Endothelial cell of umbilical vein (primary cell): ENCODE measurements at regions not wholly inside any gene's neighbourhood (a gene's known extent, or its start where the extent isn't known, plus 50 kb on each side); places are given as distances from the start of the nearest gene placed in this dataset.

ENCODE experiments used
- BruUV-seq: library from RNA; stranded (reverse); fragments of 400-500 nt; replicated peaks from 2 replicates; lab custom pipeline; 2021; lab: Mats Ljungman, UMichigan
- CTCF ChIA-PET: fragments of 300-600, 350-600 bp; sonication (Branson Sonifier 250); formaldehyde crosslinking; loops from one replicate; lab custom pipeline; 2021; ENCODE audit warnings: antibody characterized with exemption, inconsistent platforms; lab: Charles Lee
- POLR2A ChIA-PET: fragments of 300-600, 350-600 bp; sonication (Branson Sonifier 250); formaldehyde crosslinking; loops from one replicate; lab custom pipeline; 2021; ENCODE audit warnings: antibody characterized with exemption, inconsistent platforms; lab: Charles Lee
- DNase-seq: peaks from one replicate; pipeline ENCODE4 v3.0.0-alpha.2; 2011; ENCODE audit warnings: low read depth, low spot score
- FAIRE-seq: peaks from 2 replicates; lab custom pipeline; 2011; peaks lifted over from hg19 to GRCh38; lab: Jason Lieb, UNC
- H2AFZ ChIP-seq: 2 replicates; pipeline ENCODE4 v1.6.0; 2012; ENCODE audit warnings: low read depth, low read length, control low read depth, inconsistent platforms
- H3K27ac ChIP-seq: 2 replicates; pipeline ENCODE4 v1.5.1; 2011; ENCODE audit warnings: low read depth, mild to moderate bottlenecking, control low read depth, low read length, moderate library complexity; ENCODE audit not compliant: insufficient read depth
- H3K27me3 ChIP-seq, 2 experiments: 2 replicates each; pipeline versions ENCODE4 v1.6.0 to v1.6.1; 2011; ENCODE audit warnings: low read length in 2 of 2, mixed read lengths in 1 of 2; ENCODE audit not compliant: control insufficient read depth in 2 of 2, insufficient read depth in 2 of 2
- H3K36me3 ChIP-seq, 2 experiments: 2 replicates in 1 of 2; 3 replicates in 1 of 2; pipeline ENCODE4 v1.5.1; 2011; ENCODE audit warnings: low read length in 2 of 2, mild to moderate bottlenecking in 1 of 2, moderate library complexity in 1 of 2; ENCODE audit not compliant: control insufficient read depth in 2 of 2, insufficient read depth in 2 of 2; ENCODE audit errors: extremely low read depth in 1 of 2
- H3K4me1 ChIP-seq: 3 replicates; pipeline ENCODE4 v1.5.1; 2011; ENCODE audit warnings: mild to moderate bottlenecking, low read length; ENCODE audit not compliant: control insufficient read depth, insufficient read depth; ENCODE audit errors: extremely low read depth
- H3K4me2 ChIP-seq: 2 replicates; pipeline ENCODE4 v1.6.1; 2011; ENCODE audit warnings: low read length, control low read depth, mixed read lengths; ENCODE audit not compliant: insufficient read depth
- H3K4me3 ChIP-seq, 3 experiments: fragments of 200-600 bp in 1 of 3; sonication (generic), shearing (Covaris generic) in 1 of 3; replicated peaks in 1 of 3; 2 replicates each; pipeline ENCODE4 v1.5.1; 2011 to 2016; ENCODE audit warnings: control low read depth in 3 of 3, low read length in 3 of 3, mild to moderate bottlenecking in 2 of 3, inconsistent platforms in 1 of 3, low read depth in 1 of 3, moderate library complexity in 1 of 3; ENCODE audit not compliant: insufficient read depth in 1 of 3
- H3K79me2 ChIP-seq: 2 replicates; pipeline ENCODE4 v1.6.0; 2012; ENCODE audit warnings: low read length, inconsistent platforms; ENCODE audit not compliant: control insufficient read depth, insufficient read depth
- H3K9ac ChIP-seq: replicated peaks from 2 replicates; pipeline ENCODE3; 2011; ENCODE audit warnings: low read length, control low read depth; ENCODE audit not compliant: insufficient read depth; ENCODE audit errors: extremely low read depth
- H3K9me1 ChIP-seq: replicated peaks from 3 replicates; pipeline ENCODE4 v1.6.0; 2011; ENCODE audit warnings: mild to moderate bottlenecking, low read length; ENCODE audit not compliant: control insufficient read depth, insufficient read depth; ENCODE audit errors: extremely low read depth
- H3K9me3 ChIP-seq: replicated peaks from 2 replicates; pipeline ENCODE4 v1.5.1; 2012; ENCODE audit warnings: low read length, inconsistent platforms; ENCODE audit not compliant: control insufficient read depth, insufficient read depth
- H4K20me1 ChIP-seq: replicated peaks from 2 replicates; pipeline ENCODE3; 2011; ENCODE audit warnings: mild to moderate bottlenecking, low read length; ENCODE audit not compliant: control insufficient read depth, insufficient read depth; ENCODE audit errors: extremely low read depth
- EZH2 ChIP-seq: IDR thresholded peaks from 2 replicates; pipeline ENCODE4 v1.6.1; 2012; ENCODE audit warnings: borderline replicate concordance, low read depth, mild to moderate bottlenecking, moderate library complexity, low read length, inconsistent platforms; ENCODE audit not compliant: severe bottlenecking
- FOS ChIP-seq: IDR thresholded peaks from 2 replicates; pipeline ENCODE4 v1.6.1; 2011; ENCODE audit warnings: mild to moderate bottlenecking, low read length, moderate library complexity, borderline replicate concordance; ENCODE audit not compliant: insufficient read depth
- GATA2 ChIP-seq: IDR thresholded peaks from 2 replicates; pipeline ENCODE4 v1.7.0; 2011; ENCODE audit warnings: low read depth, mild to moderate bottlenecking, moderate library complexity, mixed read lengths, low read length; ENCODE audit not compliant: insufficient read length, insufficient read depth
- JUN ChIP-seq: IDR thresholded peaks from 2 replicates; pipeline ENCODE4 v1.6.1; 2011; ENCODE audit warnings: borderline replicate concordance, low read depth; ENCODE audit not compliant: insufficient read length, insufficient read depth
- MAX ChIP-seq: IDR thresholded peaks from 2 replicates; pipeline ENCODE4 v1.6.1; 2011; ENCODE audit not compliant: insufficient read depth, insufficient read length
- MYC ChIP-seq: IDR thresholded peaks from one replicate; pipeline ENCODE4 v1.6.1; 2011; ENCODE audit warnings: mild to moderate bottlenecking, low read depth, low read length
- POLR2A ChIP-seq: IDR thresholded peaks from 2 replicates; pipeline ENCODE4 v1.6.1; 2012; ENCODE audit warnings: low read depth, mild to moderate bottlenecking, control low read depth, low read length
- POLR2AphosphoS5 ChIP-seq: IDR thresholded peaks from 2 replicates; pipeline ENCODE4 v1.6.1; 2012; ENCODE audit warnings: low read depth, mild to moderate bottlenecking, control low read depth, low read length, moderate library complexity; ENCODE audit not compliant: insufficient read depth
- dilution Hi-C: fragments of 300-500 bp; cut with MboI; formaldehyde crosslinking; loops from one replicate; pipeline ENCODE4 v1.15.0; 2019; ENCODE audit warnings: low sequenced_read_pairs; ENCODE audit not compliant: extremely low pct_ligation_motif_present
- intact Hi-C: fragments of 100-400 bp; cut with micrococcal nuclease; formaldehyde crosslinking; loops from one replicate; pipeline ENCODE4 v1.10.0; 2022
- TF ChIP-seq, protein P1 (sequence below), 2 donors: IDR thresholded peaks; 1 replicate in 1 of 2; 2 replicates in 1 of 2; pipeline ENCODE4 v1.5.1; 2011; ENCODE audit warnings: low read length in 2 of 2, mild to moderate bottlenecking in 2 of 2, moderate library complexity in 2 of 2, control low read depth in 1 of 2, inconsistent platforms in 1 of 2, low read depth in 1 of 2; ENCODE audit not compliant: insufficient read depth in 1 of 2; ENCODE audit errors: extremely low read depth in 1 of 2

GRCh38 chr5:53368516-53368915 is 111.9 kb upstream of the FST start:
- intact Hi-C loops, result no loop called here
- H3K4me1 ChIP-seq, result peaks cover 17% of the 10 kb centered on the region
- no peaks in the 10 kb centered on the region for H4K20me1 ChIP-seq
- DNase-seq (peak; percentile 62), FAIRE-seq (no peak)
- peak overlapping the region; percentile 27 for H2AFZ ChIP-seq
- dilution Hi-C loops, result no loop called here
- no peaks in the 10 kb centered on the region for H3K79me2 ChIP-seq
- no peak overlapping the region for H3K9ac ChIP-seq
- no peaks in the 10 kb centered on the region for H3K9me3 ChIP-seq
- H3K4me2 ChIP-seq, result no peak overlapping the region
- no peaks in the 10 kb centered on the region for H3K36me3 ChIP-seq
- no peak overlapping the region for H3K4me3 ChIP-seq
- ChIA-PET POLR2A (no interaction called here), CTCF (interaction anchor here (1.0 to 1.2 kb wide), 2 partner anchors 10 to 18 kb away, joined by 3 read pairs; no protein-coding TSS in a partner anchor)
- TF ChIP-seq MAX (no peak), JUN (no peak), MYC (no peak), FOS (no peak), POLR2AphosphoS5 (no peak), EZH2 (no peak), GATA2 (no peak), POLR2A (no peak)
- TF ChIP-seq, protein P1, sequence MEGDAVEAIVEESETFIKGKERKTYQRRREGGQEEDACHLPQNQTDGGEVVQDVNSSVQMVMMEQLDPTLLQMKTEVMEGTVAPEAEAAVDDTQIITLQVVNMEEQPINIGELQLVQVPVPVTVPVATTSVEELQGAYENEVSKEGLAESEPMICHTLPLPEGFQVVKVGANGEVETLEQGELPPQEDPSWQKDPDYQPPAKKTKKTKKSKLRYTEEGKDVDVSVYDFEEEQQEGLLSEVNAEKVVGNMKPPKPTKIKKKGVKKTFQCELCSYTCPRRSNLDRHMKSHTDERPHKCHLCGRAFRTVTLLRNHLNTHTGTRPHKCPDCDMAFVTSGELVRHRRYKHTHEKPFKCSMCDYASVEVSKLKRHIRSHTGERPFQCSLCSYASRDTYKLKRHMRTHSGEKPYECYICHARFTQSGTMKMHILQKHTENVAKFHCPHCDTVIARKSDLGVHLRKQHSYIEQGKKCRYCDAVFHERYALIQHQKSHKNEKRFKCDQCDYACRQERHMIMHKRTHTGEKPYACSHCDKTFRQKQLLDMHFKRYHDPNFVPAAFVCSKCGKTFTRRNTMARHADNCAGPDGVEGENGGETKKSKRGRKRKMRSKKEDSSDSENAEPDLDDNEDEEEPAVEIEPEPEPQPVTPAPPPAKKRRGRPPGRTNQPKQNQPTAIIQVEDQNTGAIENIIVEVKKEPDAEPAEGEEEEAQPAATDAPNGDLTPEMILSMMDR (IDR thresholded peaks at IDR 0.05; ENCODE audit: extremely low read depth in 1 of 2, insufficient read depth in 1 of 2, low read depth in 1 of 2, low read length in 2 of 2), result no peak
- no TSS peak for BruUV-seq
- no peaks in the 10 kb centered on the region for H3K27me3 ChIP-seq
- H3K9me1 ChIP-seq, result no peaks in the 10 kb centered on the region
- no peak overlapping the region for H3K27ac ChIP-seq
